Uterus (tissue), 2 donors: ENCODE measurements at regions not wholly inside any gene's neighbourhood (a gene's known extent, or its start where the extent isn't known, plus 50 kb on each side); places are given as distances from the start of the nearest gene placed in this dataset.

ENCODE experiments used
- POLR2A ChIP-seq, 2 donors: fragments of 450-650 bp; IDR thresholded peaks; one replicate each; pipeline ENCODE4 v1.6.1; 2016; ENCODE audit warnings: antibody characterized with exemption in 2 of 2, mild to moderate bottlenecking in 1 of 2, moderate library complexity in 1 of 2
- TF ChIP-seq, protein P1 (sequence below), 4 experiments: fragments of 200-600 bp in 2 of 4; fragments of 450-650 bp in 2 of 4; sonication (generic) in 2 of 4; IDR thresholded peaks; one replicate each; pipeline ENCODE4 v1.5.1; 2016 to 2019; ENCODE audit warnings: antibody characterized with exemption in 4 of 4, mild to moderate bottlenecking in 2 of 4, moderate library complexity in 1 of 4

DNA sequence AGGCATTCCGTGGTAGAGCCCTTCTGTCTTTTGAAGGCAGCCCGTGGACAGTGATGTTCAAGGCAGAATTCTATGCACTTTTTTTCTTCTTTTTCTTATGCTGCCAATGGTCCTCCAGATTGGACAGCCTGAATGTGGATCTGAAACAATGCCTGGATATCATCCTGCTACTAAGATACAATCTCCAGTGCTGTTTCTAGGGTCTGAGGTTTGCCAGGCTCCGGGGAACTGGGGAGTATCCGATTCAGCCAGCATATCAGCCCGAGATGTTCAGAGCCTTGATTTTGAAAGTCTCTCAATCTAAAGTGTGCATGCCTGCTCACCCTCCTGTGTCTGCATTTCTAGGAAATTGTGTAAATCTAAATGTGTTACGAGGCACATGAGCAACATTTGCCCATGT is 103.8 kb upstream of the WWC1 start:
- TF ChIP-seq, protein P1, sequence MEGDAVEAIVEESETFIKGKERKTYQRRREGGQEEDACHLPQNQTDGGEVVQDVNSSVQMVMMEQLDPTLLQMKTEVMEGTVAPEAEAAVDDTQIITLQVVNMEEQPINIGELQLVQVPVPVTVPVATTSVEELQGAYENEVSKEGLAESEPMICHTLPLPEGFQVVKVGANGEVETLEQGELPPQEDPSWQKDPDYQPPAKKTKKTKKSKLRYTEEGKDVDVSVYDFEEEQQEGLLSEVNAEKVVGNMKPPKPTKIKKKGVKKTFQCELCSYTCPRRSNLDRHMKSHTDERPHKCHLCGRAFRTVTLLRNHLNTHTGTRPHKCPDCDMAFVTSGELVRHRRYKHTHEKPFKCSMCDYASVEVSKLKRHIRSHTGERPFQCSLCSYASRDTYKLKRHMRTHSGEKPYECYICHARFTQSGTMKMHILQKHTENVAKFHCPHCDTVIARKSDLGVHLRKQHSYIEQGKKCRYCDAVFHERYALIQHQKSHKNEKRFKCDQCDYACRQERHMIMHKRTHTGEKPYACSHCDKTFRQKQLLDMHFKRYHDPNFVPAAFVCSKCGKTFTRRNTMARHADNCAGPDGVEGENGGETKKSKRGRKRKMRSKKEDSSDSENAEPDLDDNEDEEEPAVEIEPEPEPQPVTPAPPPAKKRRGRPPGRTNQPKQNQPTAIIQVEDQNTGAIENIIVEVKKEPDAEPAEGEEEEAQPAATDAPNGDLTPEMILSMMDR (IDR thresholded peaks at IDR 0.05) = no peak
- TF ChIP-seq POLR2A (IDR thresholded peaks at IDR 0.05) = no peak
